Daoy (cell line): ENCODE measurements at regions not wholly inside any gene's neighbourhood (a gene's known extent, or its start where the extent isn't known, plus 50 kb on each side); places are given as distances from the start of the nearest gene placed in this dataset.

Experiments
- DNase-seq: peaks from one replicate; pipeline ENCODE4 v3.0.0-alpha.2; 2015; ENCODE audit warnings: low read depth

- DNase-seq, result no peak
Observed at GRCh38 chr16:85401370-85401916, 211.7 kb upstream of the GSE1 start.

- DNase-seq, result no peak
Observed at GRCh38 chr16:85401917-85402766, 211.0 kb upstream of the GSE1 start.

- peak; percentile 82 for DNase-seq
Observed at GRCh38 chr16:85402910-85403692, 210.0 kb upstream of the GSE1 start.

GRCh38 chr16:85403693-85404092 is 209.4 kb upstream of the GSE1 start:
- DNase-seq, result no peak

- DNase-seq, result no peak
Observed at GRCh38 chr16:85412911-85413520, 200.1 kb upstream of the GSE1 start.

GRCh38 chr16:85413691-85414663 is 199.1 kb upstream of the GSE1 start:
- DNase-seq, result no peak

- DNase-seq, result no peak
Observed at GRCh38 chr16:85415196-85416090, 197.7 kb upstream of the GSE1 start.

GRCh38 chr16:85416228-85417109 is 196.7 kb upstream of the GSE1 start:
- DNase-seq, result peak; percentile 56

GRCh38 chr16:85417156-85417860 is 195.8 kb upstream of the GSE1 start:
- no peak for DNase-seq

GRCh38 chr16:85418978-85419491 is 194.1 kb upstream of the GSE1 start:
- DNase-seq, result no peak

GRCh38 chr16:85419503-85420408 is 193.4 kb upstream of the GSE1 start:
- no peak for DNase-seq

- peak; percentile 55 for DNase-seq
Observed at GRCh38 chr16:85420501-85421337, 192.4 kb upstream of the GSE1 start.

- DNase-seq, result no peak
Observed at GRCh38 chr16:85421338-85422195, 191.6 kb upstream of the GSE1 start.

GRCh38 chr16:85422196-85422631 is 190.9 kb upstream of the GSE1 start:
- DNase-seq, result no peak
